ENCODE measurements at regions not wholly inside any gene's neighbourhood (a gene's known extent, or its start where the extent isn't known, plus 50 kb on each side); places are given as distances from the start of the nearest gene placed in this dataset.

- H3K9me3 ChIP-seq: no peaks in the 10 kb centered on the region
- no peaks in the 10 kb centered on the region for H3K4me1 ChIP-seq
- no peak for ATAC-seq
- no peaks in the 10 kb centered on the region for H3K27me3 ChIP-seq
- DNase-seq: no peak
- no peak overlapping the region for H3K4me3 ChIP-seq
- H3K27ac ChIP-seq: no peak overlapping the region
- intact Hi-C loops (cut with DNase I): no loop called here
- no peaks in the 10 kb centered on the region for H3K36me3 ChIP-seq
- TF ChIP-seq CTCF (IDR thresholded peaks at IDR 0.05): no peak
Measured at GRCh38 chrX:68936608-68937007, 107.8 kb downstream of the EFNB1 start.

GRCh38 chrX:68936126-68936525 is 107.3 kb downstream of the EFNB1 start:
- Histone ChIP-seq H3K36me3 (no peaks in the 10 kb centered on the region), H3K9me3 (no peaks in the 10 kb centered on the region), H3K27ac (no peak overlapping the region), H3K4me3 (no peak overlapping the region), H3K4me1 (no peaks in the 10 kb centered on the region), H3K27me3 (no peaks in the 10 kb centered on the region)
- intact Hi-C loops (cut with DNase I): no loop called here
- TF ChIP-seq CTCF (IDR thresholded peaks at IDR 0.05): no peak
- ATAC-seq: no peak
- DNase-seq: no peak

- no peak for TF ChIP-seq CTCF (IDR thresholded peaks at IDR 0.05)
- no peaks in the 10 kb centered on the region for H3K27me3 ChIP-seq
- no peak for ATAC-seq
- H3K36me3 ChIP-seq: no peaks in the 10 kb centered on the region
- no peaks in the 10 kb centered on the region for H3K9me3 ChIP-seq
- H3K4me1 ChIP-seq: no peaks in the 10 kb centered on the region
- no peak overlapping the region for H3K27ac ChIP-seq
- H3K4me3 ChIP-seq: no peak overlapping the region
- intact Hi-C loops (cut with DNase I): no loop called here
- no peak for DNase-seq
Measured at GRCh38 chrX:68935362-68935761, 106.5 kb downstream of the EFNB1 start.

- no peaks in the 10 kb centered on the region for H3K9me3 ChIP-seq
- ATAC-seq (no peak), DNase-seq (no peak)
- H3K27ac ChIP-seq: no peak overlapping the region
- no peak for TF ChIP-seq CTCF (IDR thresholded peaks at IDR 0.05)
- intact Hi-C loops (cut with DNase I): no loop called here
- H3K4me1 ChIP-seq: no peaks in the 10 kb centered on the region
- H3K27me3 ChIP-seq: no peaks in the 10 kb centered on the region
- H3K4me3 ChIP-seq: no peak overlapping the region
- no peaks in the 10 kb centered on the region for H3K36me3 ChIP-seq
Measured at GRCh38 chrX:68934922-68935321, 106.1 kb downstream of the EFNB1 start.

GRCh38 chrX:68934421-68934820 is 105.6 kb downstream of the EFNB1 start:
- ATAC-seq: no peak
- H3K36me3 ChIP-seq: no peaks in the 10 kb centered on the region
- TF ChIP-seq CTCF (IDR thresholded peaks at IDR 0.05): no peak
- DNase-seq: no peak
- intact Hi-C loops (cut with DNase I): no loop called here
- no peaks in the 10 kb centered on the region for H3K27me3 ChIP-seq
- H3K27ac ChIP-seq: no peak overlapping the region
- no peaks in the 10 kb centered on the region for H3K4me1 ChIP-seq
- no peaks in the 10 kb centered on the region for H3K9me3 ChIP-seq
- H3K4me3 ChIP-seq: no peak overlapping the region

- ATAC-seq (no peak), DNase-seq (no peak)
- Histone ChIP-seq H3K4me3 (no peak overlapping the region), H3K27me3 (no peaks in the 10 kb centered on the region), H3K4me1 (no peaks in the 10 kb centered on the region), H3K9me3 (no peaks in the 10 kb centered on the region), H3K36me3 (no peaks in the 10 kb centered on the region), H3K27ac (no peak overlapping the region)
- intact Hi-C loops (cut with DNase I): no loop called here
- no peak for TF ChIP-seq CTCF (IDR thresholded peaks at IDR 0.05)
Measured at GRCh38 chrX:68932611-68933010, 103.8 kb downstream of the EFNB1 start.

Measured in upper lobe of right lung (tissue), 1 donor.